ENCODE measurements at regions not wholly inside any gene's neighbourhood (a gene's known extent, or its start where the extent isn't known, plus 50 kb on each side); places are given as distances from the start of the nearest gene placed in this dataset.

- TF ChIP-seq ZBTB11 (CRISPR knock-in tag; IDR thresholded peaks at IDR 0.05) (peak in 2 of 3 experiments; percentile 43 to 80; a peak in 3 of 6 replicates), ZNF282 (CRISPR knock-in tag; IDR thresholded peaks at IDR 0.05) (no peak), ZBTB12 (CRISPR knock-in tag; IDR thresholded peaks at IDR 0.05) (0 out of 2 replicates have a peak, but pooled peaks have one; percentile 28), HMG20B (CRISPR knock-in tag; IDR thresholded peaks at IDR 0.05) (no peak), CTBP1 (IDR thresholded peaks at IDR 0.05; ENCODE audit: borderline replicate concordance) (peak; percentile 63; the same call in 1 of the 2 replicates), CREB3 (tag; conservative IDR thresholded peaks at IDR 0.05; ENCODE audit: low read depth) (peak; percentile 77; the same call in 1 of the 2 replicates), ARID1B (IDR thresholded peaks at IDR 0.05) (no peak), NR2C2 (CRISPR knock-in tag; IDR thresholded peaks at IDR 0.05) (peak; percentile 98), NR2C2 (tag; IDR thresholded peaks at IDR 0.05) (peak; percentile 99), NBN (IDR thresholded peaks at IDR 0.05; ENCODE audit: low read depth) (0 out of 2 replicates have a peak, but pooled peaks have one; percentile 29)
- TF ChIP-seq, protein P1, sequence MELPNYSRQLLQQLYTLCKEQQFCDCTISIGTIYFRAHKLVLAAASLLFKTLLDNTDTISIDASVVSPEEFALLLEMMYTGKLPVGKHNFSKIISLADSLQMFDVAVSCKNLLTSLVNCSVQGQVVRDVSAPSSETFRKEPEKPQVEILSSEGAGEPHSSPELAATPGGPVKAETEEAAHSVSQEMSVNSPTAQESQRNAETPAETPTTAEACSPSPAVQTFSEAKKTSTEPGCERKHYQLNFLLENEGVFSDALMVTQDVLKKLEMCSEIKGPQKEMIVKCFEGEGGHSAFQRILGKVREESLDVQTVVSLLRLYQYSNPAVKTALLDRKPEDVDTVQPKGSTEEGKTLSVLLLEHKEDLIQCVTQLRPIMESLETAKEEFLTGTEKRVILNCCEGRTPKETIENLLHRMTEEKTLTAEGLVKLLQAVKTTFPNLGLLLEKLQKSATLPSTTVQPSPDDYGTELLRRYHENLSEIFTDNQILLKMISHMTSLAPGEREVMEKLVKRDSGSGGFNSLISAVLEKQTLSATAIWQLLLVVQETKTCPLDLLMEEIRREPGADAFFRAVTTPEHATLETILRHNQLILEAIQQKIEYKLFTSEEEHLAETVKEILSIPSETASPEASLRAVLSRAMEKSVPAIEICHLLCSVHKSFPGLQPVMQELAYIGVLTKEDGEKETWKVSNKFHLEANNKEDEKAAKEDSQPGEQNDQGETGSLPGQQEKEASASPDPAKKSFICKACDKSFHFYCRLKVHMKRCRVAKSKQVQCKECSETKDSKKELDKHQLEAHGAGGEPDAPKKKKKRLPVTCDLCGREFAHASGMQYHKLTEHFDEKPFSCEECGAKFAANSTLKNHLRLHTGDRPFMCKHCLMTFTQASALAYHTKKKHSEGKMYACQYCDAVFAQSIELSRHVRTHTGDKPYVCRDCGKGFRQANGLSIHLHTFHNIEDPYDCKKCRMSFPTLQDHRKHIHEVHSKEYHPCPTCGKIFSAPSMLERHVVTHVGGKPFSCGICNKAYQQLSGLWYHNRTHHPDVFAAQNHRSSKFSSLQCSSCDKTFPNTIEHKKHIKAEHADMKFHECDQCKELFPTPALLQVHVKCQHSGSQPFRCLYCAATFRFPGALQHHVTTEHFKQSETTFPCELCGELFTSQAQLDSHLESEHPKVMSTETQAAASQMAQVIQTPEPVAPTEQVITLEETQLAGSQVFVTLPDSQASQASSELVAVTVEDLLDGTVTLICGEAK (IDR thresholded peaks at IDR 0.05): peak; percentile 94
- TF ChIP-seq, protein P1 (CRISPR knock-in tag; IDR thresholded peaks at IDR 0.05): no peak
Observed at GRCh38 chr2:187003038-187003554, 154.1 kb upstream of the ZSWIM2 start (continued).

Data from K562 (cell line).